Activated naive CD8-positive, alpha-beta T cell treated with anti-CD3 and anti-CD28 coated beads, Interleukin-2, amount 50 U/mL, for 16 hours (primary cell): ENCODE measurements at regions not wholly inside any gene's neighbourhood (a gene's known extent, or its start where the extent isn't known, plus 50 kb on each side); places are given as distances from the start of the nearest gene placed in this dataset.

ENCODE experiments used
- DNase-seq: peaks from one replicate; pipeline ENCODE4 v3.0.0-alpha.2; 2020; ENCODE audit warnings: low read depth, low spot score

- no peak for DNase-seq
Observed at GRCh38 chr4:82031376-82031927, 342.3 kb downstream of the HNRNPD start.

GRCh38 chr4:82017680-82018079, 356.1 kb downstream of the HNRNPD start:
- no peak for DNase-seq

GRCh38 chr4:82005158-82005557, 368.6 kb downstream of the HNRNPD start:
- DNase-seq: no peak

- no peak for DNase-seq
Observed at GRCh38 chr4:81997313-81997712, 376.5 kb downstream of the HNRNPD start.

- no peak for DNase-seq
Observed at GRCh38 chr4:81990898-81991297, 382.9 kb downstream of the HNRNPD start.

DNA sequence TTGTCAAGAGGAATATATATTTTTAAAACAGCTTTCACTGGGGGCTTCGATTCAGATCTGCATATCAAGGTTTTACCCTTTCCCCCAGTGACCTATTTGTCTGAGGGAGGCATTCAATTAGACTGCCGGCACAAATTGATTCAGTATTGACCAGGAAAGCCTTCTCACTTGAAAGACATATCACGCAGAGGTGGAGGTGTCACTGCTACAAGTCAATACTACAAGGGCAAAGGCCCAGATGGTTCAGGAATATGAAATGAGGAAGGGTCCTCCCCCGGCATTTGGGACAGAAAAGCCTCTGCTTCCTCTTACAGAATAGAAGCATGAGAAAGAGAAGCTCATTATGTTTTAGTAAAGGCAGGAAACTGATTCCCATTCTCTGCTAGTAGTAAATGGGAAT, 383.6 kb downstream of the HNRNPD start:
- DNase-seq: no peak

- no peak for DNase-seq
Observed at GRCh38 chr4:81989202-81989601, 384.6 kb downstream of the HNRNPD start.

GRCh38 chr4:81988178-81988577, 385.6 kb downstream of the HNRNPD start:
- no peak for DNase-seq

- DNase-seq: no peak
Observed at GRCh38 chr4:81984746-81985145, 389.0 kb downstream of the HNRNPD start.

- no peak for DNase-seq
Observed at GRCh38 chr4:81982846-81983540, 390.8 kb downstream of the HNRNPD start.

DNA sequence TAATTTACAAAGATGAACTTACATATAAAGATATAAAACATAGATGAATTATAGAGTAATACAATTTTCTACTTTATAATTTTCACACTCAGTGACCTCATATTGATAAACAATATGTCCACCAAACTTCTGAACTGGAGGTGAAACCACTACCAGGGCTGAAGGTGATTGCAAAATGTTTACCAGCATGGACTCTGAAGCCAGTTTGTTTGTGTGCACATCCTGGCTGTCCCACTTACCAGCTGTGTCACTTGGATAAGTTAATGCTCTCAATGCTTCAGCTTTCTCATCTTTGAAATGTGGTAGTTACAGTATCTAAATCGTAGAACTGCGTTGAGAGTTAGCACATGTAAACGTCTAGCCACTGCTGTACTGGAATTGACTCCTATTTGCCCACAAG, 392.6 kb downstream of the HNRNPD start:
- no peak for DNase-seq

- no peak for DNase-seq
Observed at GRCh38 chr4:81974523-81974922, 399.3 kb downstream of the HNRNPD start.

- no peak for DNase-seq
Observed at GRCh38 chr4:81971637-81972381, 402.0 kb downstream of the HNRNPD start.

GRCh38 chr4:81971061-81971460, 402.7 kb downstream of the HNRNPD start:
- no peak for DNase-seq

GRCh38 chr4:81970454-81970853, 403.3 kb downstream of the HNRNPD start:
- DNase-seq: no peak

GRCh38 chr4:81966676-81967075, 407.1 kb downstream of the HNRNPD start:
- no peak for DNase-seq

- no peak for DNase-seq
Observed at GRCh38 chr4:81965911-81966310, 407.9 kb downstream of the HNRNPD start.

- no peak for DNase-seq
Observed at GRCh38 chr4:81965454-81965853, 408.3 kb downstream of the HNRNPD start.

DNA sequence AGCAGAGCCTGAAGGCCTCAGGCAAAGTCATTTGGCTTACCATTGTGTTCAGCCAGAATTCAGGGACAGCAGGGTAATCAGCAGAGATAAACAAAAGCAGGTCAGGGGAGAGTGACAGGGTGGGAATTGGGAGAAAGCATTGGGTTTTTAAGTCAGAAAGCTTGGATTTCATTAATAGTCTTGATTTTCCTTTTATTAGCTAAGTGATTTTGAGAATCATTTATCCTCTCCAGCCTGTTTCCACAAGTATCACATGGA, 410.1 kb downstream of the HNRNPD start:
- no peak for DNase-seq

DNA sequence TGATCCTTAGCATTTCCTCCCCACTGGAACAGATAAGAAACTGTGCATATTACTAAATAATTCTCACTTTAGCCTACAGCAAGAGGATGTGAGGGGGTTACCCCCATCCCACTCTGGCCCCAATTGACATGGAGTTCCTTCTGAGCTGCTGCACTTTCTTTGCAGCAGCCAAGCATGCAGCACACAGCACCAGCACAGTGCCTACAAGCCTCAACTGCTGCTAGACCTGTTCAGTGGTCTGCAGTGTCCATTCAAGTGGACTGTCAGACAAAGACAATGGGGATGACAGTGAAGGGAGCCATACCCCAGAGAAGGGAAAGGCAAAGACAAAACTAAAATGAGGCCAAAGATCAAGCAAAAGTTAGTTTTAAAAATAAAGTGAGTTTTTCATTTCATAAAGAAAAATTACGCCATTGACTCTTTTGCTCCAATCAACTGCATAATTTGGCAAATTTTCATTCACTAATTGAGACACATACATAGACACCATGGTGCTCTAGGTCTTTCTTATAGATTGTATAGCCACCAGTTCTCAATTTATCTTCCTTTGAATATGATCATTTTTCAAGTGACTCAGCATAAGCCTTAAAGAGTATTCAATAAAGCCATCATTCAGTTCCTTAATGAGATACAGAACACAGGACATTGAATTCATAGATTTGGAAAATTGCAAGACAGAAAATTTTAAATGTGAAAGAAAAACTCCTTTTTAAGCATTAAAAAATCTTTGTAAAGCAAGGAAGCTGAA, 410.6 kb downstream of the HNRNPD start:
- no peak for DNase-seq

GRCh38 chr4:81960961-81961360, 412.8 kb downstream of the HNRNPD start:
- no peak for DNase-seq

GRCh38 chr4:81954271-81954670, 419.5 kb downstream of the HNRNPD start:
- no peak for DNase-seq
